Mesodermal cell (in vitro differentiated cells): ENCODE measurements at regions not wholly inside any gene's neighbourhood (a gene's known extent, or its start where the extent isn't known, plus 50 kb on each side); places are given as distances from the start of the nearest gene placed in this dataset.

Source experiments
- H3K27ac ChIP-seq: 2 replicates; pipeline ENCODE4 v1.7.0; 2013; ENCODE audit warnings: mild to moderate bottlenecking, low read depth, low read length, moderate library complexity; ENCODE audit not compliant: severe bottlenecking
- H3K36me3 ChIP-seq: 2 replicates; pipeline ENCODE4 v1.7.1; 2013; ENCODE audit warnings: mild to moderate bottlenecking, low read length, moderate library complexity; ENCODE audit not compliant: control insufficient read depth, insufficient read depth
- H3K4me1 ChIP-seq: one replicate; pipeline ENCODE4 v1.7.1; 2013; ENCODE audit warnings: mild to moderate bottlenecking, low read length; ENCODE audit not compliant: insufficient read depth, control insufficient read depth, poor library complexity, severe bottlenecking
- H3K4me3 ChIP-seq: 2 replicates; pipeline ENCODE4 v1.7.0; 2013; ENCODE audit warnings: low read length, control low read depth, mild to moderate bottlenecking; ENCODE audit not compliant: insufficient read depth, poor library complexity, severe bottlenecking; ENCODE audit errors: extremely low read depth
- H3K9me3 ChIP-seq: 2 replicates; pipeline ENCODE4 v1.7.1; 2013; ENCODE audit warnings: mild to moderate bottlenecking, low read length, moderate library complexity; ENCODE audit not compliant: control insufficient read depth
- WGBS, 2 experiments: methylation state at CpG; one replicate each; pipeline ENCODE4 v1.1.5; 2013; ENCODE audit warnings: missing lambda C conversion rate in 2 of 2; ENCODE audit not compliant: insufficient coverage in 2 of 2; 5-methylcytosine and 5-hydroxymethylcytosine counted together

GRCh38 chr9:81868145-81868544 lies 60.1 kb upstream of the SPATA31D4 start:
- no peaks in the 10 kb centered on the region for H3K36me3 ChIP-seq
- no peaks in the 10 kb centered on the region for H3K9me3 ChIP-seq
- H3K4me3 ChIP-seq, result no peak overlapping the region
- 84 to 100% methylated on average over 2 to 3 of the region's 3 CpGs for WGBS, 2 experiments
- no peak overlapping the region for H3K27ac ChIP-seq
- no peaks in the 10 kb centered on the region for H3K4me1 ChIP-seq

GRCh38 chr9:81871695-81872094 lies 56.5 kb upstream of the SPATA31D4 start:
- 38% methylated on average over 1 of the region's 1 CpG; no CpG with 5 or more reads in 1 of the 2 experiments for WGBS, 2 experiments
- H3K4me1 ChIP-seq, result peaks cover 6% of the 10 kb centered on the region
- H3K9me3 ChIP-seq, result no peaks in the 10 kb centered on the region
- no peak overlapping the region for H3K27ac ChIP-seq
- H3K4me3 ChIP-seq, result no peak overlapping the region
- H3K36me3 ChIP-seq, result no peaks in the 10 kb centered on the region

- Histone ChIP-seq H3K4me3 (no peak overlapping the region), H3K27ac (no peak overlapping the region), H3K9me3 (no peaks in the 10 kb centered on the region), H3K4me1 (peaks cover 6% of the 10 kb centered on the region), H3K36me3 (no peaks in the 10 kb centered on the region)
- whole genome bisulfite sequencing, 2 experiments, result 91 to 97% methylated on average over 3 to 5 of the region's 7 CpGs
Observed at GRCh38 chr9:81874250-81874649, 54.0 kb upstream of the SPATA31D4 start.

GRCh38 chr9:81874931-81875330 lies 53.3 kb upstream of the SPATA31D4 start:
- Histone ChIP-seq H3K9me3 (no peaks in the 10 kb centered on the region), H3K36me3 (no peaks in the 10 kb centered on the region), H3K4me3 (no peak overlapping the region), H3K4me1 (peaks cover 6% of the 10 kb centered on the region), H3K27ac (no peak overlapping the region)
- 81 to 85% methylated on average over 3 to 4 of the region's 4 CpGs for WGBS, 2 experiments

- WGBS, 2 experiments, result 96 to 97% methylated on average over 6 to 8 of the region's 9 CpGs
- Histone ChIP-seq H3K9me3 (no peaks in the 10 kb centered on the region), H3K36me3 (no peaks in the 10 kb centered on the region)
Observed at GRCh38 chr9:81877047-81877446, 51.2 kb upstream of the SPATA31D4 start.

More at GRCh38 chr9:81877047-81877446, 51.2 kb upstream of the SPATA31D4 start:
- Histone ChIP-seq H3K4me3 (no peak overlapping the region), H3K4me1 (peaks cover 6% of the 10 kb centered on the region), H3K27ac (no peak overlapping the region)
